PC-3 (cell line): ENCODE measurements at regions not wholly inside any gene's neighbourhood (a gene's known extent, or its start where the extent isn't known, plus 50 kb on each side); places are given as distances from the start of the nearest gene placed in this dataset.

Experiments used
- ATAC-seq: fragments of 200-7000 bp; cut with Tn5 transposase; 2 replicates; pipeline ENCODE4 v1.9.1; 2020; ENCODE audit warnings: mild to moderate bottlenecking, moderate library complexity
- BruUV-seq: library from RNA; stranded (reverse); fragments of 400-500 nt; replicated peaks from 2 replicates; lab custom pipeline; 2021; lab: Mats Ljungman, UMichigan
- CTCF ChIA-PET: fragments of 300-600 bp; sonication (Branson Sonifier 250); formaldehyde crosslinking; loops from one replicate; lab custom pipeline; 2022; ENCODE audit warnings: antibody characterized with exemption; lab: Charles Lee
- POLR2A ChIA-PET: fragments of 300-600 bp; sonication (Branson Sonifier 250); formaldehyde crosslinking; loops from one replicate; lab custom pipeline; 2022; ENCODE audit warnings: antibody characterized with exemption; ENCODE audit not compliant: unreplicated experiment; lab: Charles Lee
- DNase-seq: peaks from one replicate; pipeline ENCODE4 v3.0.0-alpha.2; 2015
- H2AFZ ChIP-seq: fragments of 300-600 bp; sonication (generic); 2 replicates; pipeline ENCODE4 v1.6.0; 2016; ENCODE audit warnings: antibody characterized with exemption, low read length
- H3F3A ChIP-seq: fragments of 300-600 bp; sonication (generic); one replicate; pipeline ENCODE4 v1.6.0; 2017; ENCODE audit warnings: antibody characterized with exemption, low read length, control low read depth, mild to moderate bottlenecking; ENCODE audit not compliant: unreplicated experiment
- H3K27ac ChIP-seq: fragments of 300-600 bp; sonication (generic); 2 replicates; pipeline ENCODE4 v1.5.1; 2016; ENCODE audit warnings: mild to moderate bottlenecking, low read length
- H3K27me3 ChIP-seq: fragments of 300-600 bp; sonication (generic); 2 replicates; pipeline ENCODE4 v1.6.1; 2016; ENCODE audit warnings: low read length, mixed read lengths
- H3K36me3 ChIP-seq: fragments of 300-600 bp; sonication (generic); 2 replicates; pipeline ENCODE4 v1.6.1; 2016; ENCODE audit warnings: low read depth, mixed run types, low read length, mixed read lengths
- H3K4me1 ChIP-seq: fragments of 300-600 bp; sonication (generic); 2 replicates; pipeline ENCODE4 v1.5.1; 2016; ENCODE audit warnings: low read length; ENCODE audit not compliant: insufficient read depth
- H3K4me2 ChIP-seq: fragments of 300-600 bp; sonication (generic); 2 replicates; pipeline ENCODE4 v1.6.0; 2016; ENCODE audit warnings: low read length
- H3K4me3 ChIP-seq: fragments of 300-600 bp; sonication (generic); 2 replicates; pipeline ENCODE4 v1.5.1; 2016; ENCODE audit warnings: mild to moderate bottlenecking, low read length, mixed read lengths
- H3K79me2 ChIP-seq: fragments of 300-600 bp; sonication (generic); 2 replicates; pipeline ENCODE4 v1.6.1; 2017; ENCODE audit warnings: low read length, mixed read lengths
- H3K9ac ChIP-seq: fragments of 300-600 bp; sonication (generic); 2 replicates; pipeline ENCODE4 v1.6.0; 2016; ENCODE audit warnings: mild to moderate bottlenecking, low read length
- H3K9me2 ChIP-seq: fragments of 300-600 bp; sonication (generic); replicated peaks from 2 replicates; pipeline ENCODE4 v1.6.1; 2016; ENCODE audit warnings: mixed run types, low read length, mixed read lengths
- H3K9me3 ChIP-seq: fragments of 300-600 bp; sonication (generic); 2 replicates; pipeline ENCODE4 v1.6.1; 2016; ENCODE audit warnings: low read length, mixed read lengths
- H4K20me1 ChIP-seq: fragments of 300-600 bp; sonication (generic); 2 replicates; pipeline ENCODE4 v1.6.1; 2016; ENCODE audit warnings: low read length, mixed read lengths
- CTCF ChIP-seq: fragments of 300-600 bp; sonication (generic); conservative IDR thresholded peaks from 2 replicates; pipeline ENCODE4 v1.5.1; 2017; ENCODE audit warnings: antibody characterized with exemption, low read depth, mild to moderate bottlenecking, low read length
- EZH2 ChIP-seq: fragments of 300-600 bp; sonication (generic); IDR thresholded peaks from one replicate; pipeline ENCODE4 v1.6.1; 2017; ENCODE audit warnings: antibody characterized with exemption, mild to moderate bottlenecking, low read length; ENCODE audit not compliant: unreplicated experiment
- EZH2phosphoT487 ChIP-seq: fragments of 300-600 bp; sonication (generic); IDR thresholded peaks from 2 replicates; pipeline ENCODE4 v1.6.1; 2018; ENCODE audit warnings: mild to moderate bottlenecking, antibody characterized with exemption, low read length, borderline replicate concordance
- intact Hi-C: fragments of 100-400 bp; cut with micrococcal nuclease; formaldehyde crosslinking; loops from 2 replicates; pipeline ENCODE4 v1.9.0; 2023

- Histone ChIP-seq H3K4me2 (no peak overlapping the region), H3K36me3 (no peaks in the 10 kb centered on the region), H3K4me1 (no peaks in the 10 kb centered on the region), H3K9ac (no peak overlapping the region), H3K27ac (no peak overlapping the region), H3F3A (no peaks in the 10 kb centered on the region), H4K20me1 (no peaks in the 10 kb centered on the region), H3K4me3 (no peak overlapping the region), H3K79me2 (no peaks in the 10 kb centered on the region), H3K9me3 (no peaks in the 10 kb centered on the region), H2AFZ (no peak overlapping the region), H3K9me2 (no peaks in the 10 kb centered on the region), H3K27me3 (peaks cover 5% of the 10 kb centered on the region; the same call in 1 of the 2 replicates)
- intact Hi-C loops: no loop called here
- TF ChIP-seq EZH2 (no peak), CTCF (no peak), EZH2phosphoT487 (no peak)
- ATAC-seq (no peak), DNase-seq (no peak)
- ChIA-PET POLR2A (interaction anchor here (0.7 kb wide), 1 partner anchor 59 kb away, joined by 3 read pairs; no protein-coding TSS in a partner anchor), CTCF (no interaction called here)
- BruUV-seq: no TSS peak
Observed at GRCh38 chr20:62567246-62568044, 74.9 kb upstream of the SLCO4A1 start.

- intact Hi-C loops: no loop called here
- peaks cover 5% of the 10 kb centered on the region; the same call in 1 of the 2 replicates for H3K27me3 ChIP-seq
Observed at GRCh38 chr20:62568045-62568389, 74.3 kb upstream of the SLCO4A1 start.

More at GRCh38 chr20:62568045-62568389, 74.3 kb upstream of the SLCO4A1 start:
- H3F3A ChIP-seq: no peaks in the 10 kb centered on the region
- H3K4me3 ChIP-seq: no peak overlapping the region
- H3K4me2 ChIP-seq: no peak overlapping the region
- no peaks in the 10 kb centered on the region for H3K9me2 ChIP-seq
- H3K4me1 ChIP-seq: no peaks in the 10 kb centered on the region
- BruUV-seq: no TSS peak
- H3K79me2 ChIP-seq: no peaks in the 10 kb centered on the region
- H2AFZ ChIP-seq: no peak overlapping the region
- ChIA-PET CTCF (no interaction called here), POLR2A (interaction anchor here (0.7 kb wide), 1 partner anchor 60 kb away, joined by 3 read pairs; no protein-coding TSS in a partner anchor)
- ATAC-seq (no peak), DNase-seq (no peak)
- H4K20me1 ChIP-seq: no peaks in the 10 kb centered on the region
- H3K9me3 ChIP-seq: no peaks in the 10 kb centered on the region
- no peak overlapping the region for H3K27ac ChIP-seq
- TF ChIP-seq EZH2 (no peak), CTCF (no peak), EZH2phosphoT487 (no peak)
- H3K36me3 ChIP-seq: no peaks in the 10 kb centered on the region
- no peak overlapping the region for H3K9ac ChIP-seq
